RPMI8226 (cell line): ENCODE measurements at regions not wholly inside any gene's neighbourhood (a gene's known extent, or its start where the extent isn't known, plus 50 kb on each side); places are given as distances from the start of the nearest gene placed in this dataset.
A peak's percentile ranks its signal among the peaks of the same experiment; 100 is the strongest.

Source experiments
- DNase-seq: peaks from one replicate; pipeline ENCODE4 v3.0.0-alpha.2; 2015

- DNase-seq: no peak
Measured at GRCh38 chr2:62447411-62447810, 58.6 kb downstream of the TMEM17 start.

GRCh38 chr2:62446491-62446890, 59.5 kb downstream of the TMEM17 start:
- DNase-seq: no peak

GRCh38 chr2:62443886-62444285, 62.1 kb downstream of the TMEM17 start:
- no peak for DNase-seq

- DNase-seq: no peak
Measured at GRCh38 chr2:62443471-62443870, 62.5 kb downstream of the TMEM17 start.

GRCh38 chr2:62441824-62442223, 64.2 kb downstream of the TMEM17 start:
- no peak for DNase-seq

- DNase-seq: no peak
Measured at GRCh38 chr2:62441421-62441820, 64.6 kb downstream of the TMEM17 start.

- no peak for DNase-seq
Measured at GRCh38 chr2:62440281-62440946, 65.6 kb downstream of the TMEM17 start.

- no peak for DNase-seq
Measured at GRCh38 chr2:62439425-62439824, 66.6 kb downstream of the TMEM17 start.

- no peak for DNase-seq
Measured at GRCh38 chr2:62437785-62438184, 68.2 kb downstream of the TMEM17 start.

- DNase-seq: no peak
Measured at GRCh38 chr2:62435720-62436119, 70.3 kb downstream of the TMEM17 start.

GRCh38 chr2:62432407-62432806, 73.6 kb downstream of the TMEM17 start:
- DNase-seq: no peak

GRCh38 chr2:62431512-62431911, 74.5 kb downstream of the TMEM17 start:
- no peak for DNase-seq

GRCh38 chr2:62430146-62430545, 75.8 kb downstream of the TMEM17 start:
- DNase-seq: no peak

- DNase-seq: no peak
Measured at GRCh38 chr2:62427146-62427545, 78.8 kb downstream of the TMEM17 start.

GRCh38 chr2:62426154-62426912, 79.7 kb downstream of the TMEM17 start:
- DNase-seq: no peak

- no peak for DNase-seq
Measured at GRCh38 chr2:62425684-62426083, 80.3 kb downstream of the TMEM17 start.

- no peak for DNase-seq
Measured at GRCh38 chr2:62424899-62425298, 81.1 kb downstream of the TMEM17 start.

- no peak for DNase-seq
Measured at GRCh38 chr2:62423883-62424458, 82.0 kb downstream of the TMEM17 start.

- peak; percentile 28 for DNase-seq
Measured at GRCh38 chr2:62423235-62423634, 82.8 kb downstream of the TMEM17 start.

- no peak for DNase-seq
Measured at GRCh38 chr2:62415518-62415917, 90.5 kb downstream of the TMEM17 start.

GRCh38 chr2:62415019-62415431, 91.0 kb downstream of the TMEM17 start:
- DNase-seq: peak; percentile 77

- no peak for DNase-seq
Measured at GRCh38 chr2:62413116-62413663, 92.8 kb downstream of the TMEM17 start.

GRCh38 chr2:62412347-62412742, 93.7 kb downstream of the TMEM17 start:
- DNase-seq: no peak

- DNase-seq: no peak
Measured at GRCh38 chr2:62410926-62411456, 95.0 kb downstream of the TMEM17 start.
